Posterior vena cava (tissue), 2 donors: ENCODE measurements at regions not wholly inside any gene's neighbourhood (a gene's known extent, or its start where the extent isn't known, plus 50 kb on each side); places are given as distances from the start of the nearest gene placed in this dataset.
"Not testable (repeated sequence)": the region's sequence is repeated elsewhere in the genome, so short reads cannot be mapped to it uniquely, and the experiment has no call there.

ENCODE experiments used
- DNase-seq: peaks from one replicate; pipeline ENCODE4 v3.0.0-alpha.2; 2020; ENCODE audit warnings: low spot score
- intact Hi-C, 2 donors: fragments of 100-400 bp; cut with DNase I; formaldehyde crosslinking; loops; one replicate each; pipeline versions ENCODE4 v1.14.1 to v1.14.2; 2022 to 2023
- donor health status: DM: yes; HTN: yes; CAD: no.
- donor health status: DM: yes; HTN: yes; CAD: no.

DNA sequence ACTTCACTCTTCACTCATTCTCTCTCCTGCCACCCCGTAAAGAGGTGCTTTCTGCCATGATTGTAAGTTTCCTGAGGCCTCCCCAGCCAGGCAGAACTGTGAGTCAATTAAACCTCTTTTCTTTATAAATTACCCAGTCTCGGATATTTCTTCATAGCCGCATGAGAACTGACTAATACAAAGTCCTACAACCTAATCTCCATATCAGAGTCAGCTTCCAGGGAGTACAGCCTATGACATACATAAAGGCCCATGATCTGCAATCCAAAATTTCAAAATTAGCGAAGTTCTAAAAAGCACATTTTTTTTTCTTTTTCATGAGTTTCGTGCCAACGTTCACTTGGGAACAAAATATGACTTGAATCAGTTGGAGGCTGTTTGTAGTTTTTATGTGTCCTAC is 256.9 kb upstream of the DUSP10 start:
- DNase-seq: no peak
- intact Hi-C loops: no loop called here

- intact Hi-C loops: no loop called here
- no peak for DNase-seq
Observed at GRCh38 chr1:221998186-221998612, 256.3 kb upstream of the DUSP10 start.

GRCh38 chr1:221997012-221997411 is 255.1 kb upstream of the DUSP10 start:
- DNase-seq, intact Hi-C loops: not testable (repeated sequence)

- DNase-seq: no peak
- intact Hi-C loops: no loop called here
Observed at GRCh38 chr1:221994939-221995338, 253.1 kb upstream of the DUSP10 start.

DNA sequence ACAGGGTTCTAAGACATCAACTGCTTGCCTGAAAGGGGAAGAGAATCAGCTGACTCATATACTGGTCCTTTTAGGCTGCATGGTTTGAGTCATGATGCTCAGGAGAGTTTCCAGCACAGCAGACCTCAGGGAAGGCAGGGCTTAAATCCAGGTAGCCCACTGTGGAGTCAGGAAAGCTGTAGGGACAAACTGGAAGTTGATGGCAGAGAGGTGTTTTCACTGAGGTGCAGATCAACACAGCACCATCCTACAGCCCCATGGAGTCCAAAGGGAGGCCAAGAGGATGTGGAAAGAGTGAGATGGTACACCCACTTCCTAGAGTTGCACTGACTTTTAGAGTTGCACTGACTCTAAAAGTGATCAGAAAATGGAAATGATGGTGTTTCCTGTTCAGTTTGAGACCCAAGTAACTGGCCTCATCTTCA is 252.4 kb upstream of the DUSP10 start:
- intact Hi-C loops: no loop called here
- no peak for DNase-seq

- intact Hi-C loops: no loop called here
- no peak for DNase-seq
Observed at GRCh38 chr1:221993444-221993948, 251.6 kb upstream of the DUSP10 start.

- intact Hi-C loops: no loop called here
- DNase-seq: no peak
Observed at GRCh38 chr1:221992427-221992826, 250.5 kb upstream of the DUSP10 start.

DNA sequence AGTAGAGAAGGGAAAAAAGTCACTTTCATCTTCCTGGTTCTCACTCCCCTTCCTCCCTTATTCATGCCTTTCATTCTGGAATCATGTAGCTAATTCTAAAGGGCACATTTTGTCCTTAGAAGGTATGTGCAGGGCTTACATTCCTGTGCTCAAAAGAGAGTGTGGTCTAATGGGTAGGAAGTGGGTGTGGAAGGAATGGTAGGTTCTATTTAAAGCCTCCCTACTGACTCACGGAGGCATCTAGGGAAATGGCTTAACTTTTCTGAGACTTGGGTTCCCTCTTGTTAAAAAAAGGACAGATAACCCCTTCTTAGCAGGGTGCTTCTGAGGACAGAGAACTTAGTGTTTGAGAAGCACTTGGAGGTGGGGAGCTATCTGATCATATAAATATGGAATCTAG is 249.3 kb upstream of the DUSP10 start:
- no peak for DNase-seq
- intact Hi-C loops: no loop called here

- intact Hi-C loops: loop anchor here in 1 of 2 donors (10.0 kb wide), 1 partner anchor 875 kb away; no protein-coding TSS in a partner anchor
- DNase-seq: no peak
Observed at GRCh38 chr1:221989741-221990140, 247.9 kb upstream of the DUSP10 start.

DNA sequence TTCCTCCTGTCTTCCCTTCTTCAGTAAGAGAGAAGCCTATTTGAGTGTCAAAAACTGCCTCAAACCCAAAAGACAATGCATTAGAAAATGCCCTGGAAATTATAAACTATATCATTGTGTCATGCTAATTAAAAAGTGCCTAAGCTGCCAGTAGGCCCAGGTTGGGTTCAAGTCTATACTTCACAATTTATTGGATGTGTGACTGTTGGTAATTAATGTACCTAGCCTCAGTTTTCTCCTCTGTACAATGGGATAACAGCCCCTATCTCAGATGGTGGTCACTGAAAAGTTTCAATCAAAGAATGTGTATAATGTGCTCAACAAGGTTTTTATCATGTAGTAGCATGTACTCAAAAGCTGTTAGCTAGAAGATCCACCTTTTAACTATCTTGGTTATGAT is 246.9 kb upstream of the DUSP10 start:
- no peak for DNase-seq

GRCh38 chr1:221987860-221988520 is 246.1 kb upstream of the DUSP10 start:
- no peak for DNase-seq
- intact Hi-C loops: loop anchor here in 1 of 2 donors (2.0 to 10.0 kb wide), 2 partner anchors 347 to 877 kb away; no protein-coding TSS in a partner anchor

More for the DNA sequence above, 246.9 kb upstream of the DUSP10 start:
- intact Hi-C loops: loop anchor here in 1 of 2 donors (10.0 kb wide), 1 partner anchor 876 kb away; no protein-coding TSS in a partner anchor

GRCh38 chr1:221983444-221983843 is 241.6 kb upstream of the DUSP10 start:
- intact Hi-C loops: loop anchor here in 1 of 2 donors (10.0 kb wide), 1 partner anchor 881 kb away; no protein-coding TSS in a partner anchor

DNA sequence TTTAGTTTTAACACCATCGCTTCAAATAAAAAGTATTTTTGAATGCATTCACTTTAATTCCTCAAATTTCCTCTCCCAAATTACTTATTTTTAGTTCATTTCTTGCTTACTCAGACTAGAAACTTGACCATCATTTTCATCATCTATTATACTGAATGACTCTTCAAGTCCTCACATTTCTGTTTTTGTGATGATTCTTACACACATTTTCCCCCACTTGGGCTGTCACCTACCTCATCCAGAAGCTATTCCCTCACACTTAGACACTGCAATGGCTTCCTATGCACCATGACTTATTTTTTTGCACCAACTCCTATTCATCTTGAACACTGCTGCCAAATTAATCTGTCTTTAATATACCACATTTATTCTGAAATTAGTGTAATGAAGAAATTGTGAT is 239.6 kb upstream of the DUSP10 start:
- intact Hi-C loops: loop anchor here in 1 of 2 donors (10.0 kb wide), 1 partner anchor 883 kb away; no protein-coding TSS in a partner anchor
- no peak for DNase-seq

More at GRCh38 chr1:221983444-221983843, 241.6 kb upstream of the DUSP10 start:
- no peak for DNase-seq

GRCh38 chr1:221979444-221980032 is 237.6 kb upstream of the DUSP10 start:
- no peak for DNase-seq
- intact Hi-C loops: loop anchor here in 1 of 2 donors (10.0 kb wide), 1 partner anchor 885 kb away; no protein-coding TSS in a partner anchor

- intact Hi-C loops, DNase-seq: not testable (repeated sequence)
Observed at GRCh38 chr1:221978631-221979334, 236.9 kb upstream of the DUSP10 start.

DNA sequence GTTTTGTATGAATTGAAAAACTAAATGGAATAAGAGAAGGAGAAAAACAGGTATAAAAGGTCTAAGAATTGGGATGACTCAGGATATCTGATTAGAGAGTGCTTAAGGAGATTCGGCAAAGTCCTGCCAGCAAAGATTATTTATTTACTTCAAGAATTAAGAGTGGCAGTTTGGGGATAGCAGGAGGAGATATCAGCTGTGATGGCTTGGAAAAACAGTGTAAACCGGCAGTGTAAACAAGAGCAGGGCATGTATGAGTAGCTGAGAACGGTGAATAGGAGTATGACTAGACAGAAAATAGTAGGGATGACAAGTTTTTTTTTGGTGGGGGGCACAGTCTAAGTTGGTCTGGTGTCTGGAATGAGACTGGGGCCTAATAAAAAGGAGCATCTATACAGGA is 231.9 kb upstream of the DUSP10 start:
- intact Hi-C loops: not testable (repeated sequence)

DNA sequence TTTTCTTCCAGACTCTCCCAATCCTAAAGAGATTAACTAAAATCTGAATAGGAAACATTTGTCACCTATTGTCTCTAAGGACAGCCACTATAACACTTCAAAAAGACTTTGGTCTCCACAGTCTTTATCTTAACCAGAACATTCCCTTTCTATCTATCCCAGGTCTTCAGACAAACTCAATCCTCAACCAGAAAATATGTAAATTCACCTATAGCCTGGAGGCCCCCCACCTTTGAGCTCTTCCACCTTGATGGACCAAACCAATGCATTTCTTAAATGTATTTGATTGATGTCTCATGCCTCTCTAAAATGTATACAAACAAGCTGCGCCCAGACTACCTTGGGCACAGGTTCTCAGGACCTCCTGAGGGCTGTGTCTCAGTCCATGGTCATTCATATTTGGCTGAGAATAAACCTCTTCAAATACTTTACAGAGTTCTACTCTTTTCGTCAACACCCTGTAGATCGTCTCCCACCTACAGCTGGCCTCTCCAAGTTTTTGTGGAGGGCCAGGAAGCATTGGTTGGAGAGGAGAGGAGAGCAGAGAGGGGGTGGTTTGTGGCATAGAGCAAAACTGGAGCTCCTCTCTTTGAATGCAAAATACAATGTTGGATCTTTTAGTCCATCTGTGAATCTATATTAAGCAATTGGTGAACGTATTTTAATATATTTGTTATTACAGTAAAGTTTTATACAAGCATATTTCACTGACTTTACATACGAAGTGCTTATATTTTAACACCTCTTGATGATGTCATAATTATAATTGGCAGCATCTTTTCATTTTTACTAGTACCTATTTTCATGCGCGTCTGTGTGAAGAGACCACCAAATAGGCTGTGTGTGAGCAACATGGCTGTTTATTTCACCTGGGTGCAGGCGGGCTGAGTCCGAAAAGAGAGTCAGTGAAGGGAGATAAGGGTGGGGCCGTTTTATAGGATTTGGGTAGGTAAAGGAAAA is 230.7 kb upstream of the DUSP10 start:
- DNase-seq: no peak
- intact Hi-C loops: no loop called here

More for the DNA sequence above, 231.9 kb upstream of the DUSP10 start:
- DNase-seq: not testable (repeated sequence)

GRCh38 chr1:221971035-221971434 is 229.1 kb upstream of the DUSP10 start:
- intact Hi-C loops, DNase-seq: not testable (repeated sequence)
